Breast epithelium (tissue), 4 donors: ENCODE measurements at regions not wholly inside any gene's neighbourhood (a gene's known extent, or its start where the extent isn't known, plus 50 kb on each side); places are given as distances from the start of the nearest gene placed in this dataset.

Experiments used
- DNase-seq, 2 donors: peaks; one replicate each; pipeline ENCODE4 v3.0.0-alpha.2; 2019; ENCODE audit warnings: low spot score in 2 of 2
- H3K27ac ChIP-seq, 2 donors: fragments of 200-600 bp; sonication (generic) in 1 of 2; one replicate each; pipeline ENCODE4 v1.5.1; 2016 to 2019; ENCODE audit warnings: mild to moderate bottlenecking in 1 of 2
- H3K27me3 ChIP-seq, 2 donors: fragments of 200-600 bp; sonication (generic) in 1 of 2; one replicate each; pipeline versions ENCODE4 v1.5.1 to v1.6.0; 2017 to 2019; ENCODE audit warnings: control low read depth in 1 of 2, mild to moderate bottlenecking in 1 of 2
- H3K36me3 ChIP-seq: fragments of 200-600 bp; one replicate; pipeline ENCODE4 v1.5.1; 2019
- H3K4me1 ChIP-seq, 2 donors: fragments of 200-600 bp; sonication (generic); one replicate each; pipeline ENCODE4 v1.5.1; 2016 to 2019; ENCODE audit warnings: control low read depth in 1 of 2
- H3K4me3 ChIP-seq, 3 donors: fragments of 200-600 bp; sonication (generic); 1 replicate in 2 of 3; 2 replicates in 1 of 3; pipeline ENCODE4 v1.5.1; 2016 to 2019; ENCODE audit warnings: mild to moderate bottlenecking in 3 of 3, moderate library complexity in 2 of 3
- H3K9me3 ChIP-seq, 2 donors: fragments of 200-600 bp; sonication (generic) in 1 of 2; one replicate each; pipeline ENCODE4 v1.5.1; 2016 to 2019; ENCODE audit warnings: control low read depth in 1 of 2
- CTCF ChIP-seq, 3 donors: fragments of 450-650 bp; IDR thresholded peaks; one replicate each; pipeline ENCODE4 v1.5.1; 2016 to 2017; ENCODE audit warnings: antibody characterized with exemption in 3 of 3, mild to moderate bottlenecking in 3 of 3, moderate library complexity in 3 of 3
- POLR2A ChIP-seq: fragments of 450-650 bp; IDR thresholded peaks from one replicate; pipeline ENCODE4 v1.6.1; 2016; ENCODE audit warnings: antibody characterized with exemption, mild to moderate bottlenecking, moderate library complexity
- POLR2AphosphoS5 ChIP-seq, 3 donors: sonication (generic); formaldehyde crosslinking; IDR thresholded peaks; one replicate each; pipeline ENCODE4 v1.6.1; 2017; ENCODE audit warnings: antibody characterized with exemption in 3 of 3
- intact Hi-C: fragments of 100-400 bp; cut with DNase I; formaldehyde crosslinking; loops from one replicate; pipeline ENCODE4 v1.15.1; 2023; ENCODE audit warnings: low total_unique reads

DNA sequence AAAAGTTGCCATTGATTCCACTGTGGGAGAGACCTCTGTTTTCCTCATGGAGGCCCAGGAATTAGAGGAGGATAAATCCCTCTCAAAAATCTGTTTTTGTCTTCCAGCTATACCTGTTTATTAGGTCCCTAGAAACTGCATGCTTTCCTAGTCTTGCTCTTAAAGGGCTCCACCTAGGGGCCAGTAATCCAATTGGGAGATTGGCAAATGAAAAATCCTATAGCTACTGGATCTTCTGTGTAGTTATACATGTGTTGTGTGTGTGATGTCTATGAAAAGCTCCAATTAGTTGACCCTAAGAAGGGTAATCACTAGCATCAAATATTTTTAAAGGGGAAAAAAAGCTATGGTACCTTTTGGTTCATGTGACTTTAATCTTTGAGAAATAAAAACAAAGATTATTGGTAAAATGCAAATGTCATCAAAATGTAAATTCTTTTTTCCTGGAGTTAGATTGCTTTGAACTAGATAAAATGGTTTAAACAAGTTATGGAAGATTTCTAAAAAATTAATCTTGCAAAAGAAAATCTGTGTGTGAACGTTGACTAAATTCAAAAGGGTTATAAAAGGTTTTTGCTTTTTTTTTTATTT, 63.4 kb upstream of the C1QTNF9B start:
- no peaks in the 10 kb centered on the region for H3K36me3 ChIP-seq
- no peak overlapping the region for H3K27ac ChIP-seq
- no peaks in the 10 kb centered on the region for H3K4me1 ChIP-seq
- peak in 2 of 3 donors; percentile 33 to 42 for TF ChIP-seq CTCF (IDR thresholded peaks at IDR 0.05)
- no peak for TF ChIP-seq POLR2AphosphoS5 (IDR thresholded peaks at IDR 0.05)
- TF ChIP-seq POLR2A = no peak
- no peaks in the 10 kb centered on the region for H3K27me3 ChIP-seq
- H3K4me3 ChIP-seq = no peak overlapping the region
- H3K9me3 ChIP-seq = no peaks in the 10 kb centered on the region
- intact Hi-C loops = no loop called here
- no peak for DNase-seq

- intact Hi-C loops = no loop called here
- TF ChIP-seq POLR2AphosphoS5 (IDR thresholded peaks at IDR 0.05) (no peak), POLR2A (no peak), CTCF (IDR thresholded peaks at IDR 0.05) (no peak)
- no peaks in the 10 kb centered on the region for H3K36me3 ChIP-seq
Measured at GRCh38 chr13:23963184-23963931, 66.1 kb upstream of the C1QTNF9B start.

DNA sequence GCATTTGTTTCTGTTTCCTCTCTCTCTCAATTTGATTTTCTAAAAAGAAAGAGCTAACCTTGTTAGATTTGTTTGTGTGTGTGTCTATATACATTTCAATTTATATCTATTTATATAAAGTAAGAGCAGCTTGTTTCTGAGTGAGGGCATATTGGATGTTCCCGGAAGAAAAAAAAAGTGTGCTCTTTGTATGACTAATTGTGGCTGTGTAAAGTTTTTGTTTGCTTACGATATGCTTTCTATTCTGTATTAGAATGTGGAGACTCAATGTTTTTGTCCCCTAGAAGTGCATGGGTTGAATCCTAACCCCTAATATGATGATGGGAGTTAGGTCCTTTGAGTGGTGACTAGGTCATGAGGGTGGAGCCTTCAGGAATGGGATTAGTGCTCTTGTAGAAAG, 66.6 kb upstream of the C1QTNF9B start:
- Histone ChIP-seq H3K36me3 (no peaks in the 10 kb centered on the region), H3K27me3 (no peaks in the 10 kb centered on the region), H3K27ac (no peak overlapping the region), H3K9me3 (no peaks in the 10 kb centered on the region), H3K4me1 (no peaks in the 10 kb centered on the region), H3K4me3 (no peak overlapping the region)
- TF ChIP-seq POLR2A (no peak), POLR2AphosphoS5 (IDR thresholded peaks at IDR 0.05) (no peak), CTCF (IDR thresholded peaks at IDR 0.05) (no peak)
- intact Hi-C loops = no loop called here
- no peak for DNase-seq

More at GRCh38 chr13:23963184-23963931, 66.1 kb upstream of the C1QTNF9B start:
- Histone ChIP-seq H3K27ac (no peak overlapping the region), H3K4me1 (no peaks in the 10 kb centered on the region), H3K9me3 (no peaks in the 10 kb centered on the region), H3K4me3 (no peak overlapping the region), H3K27me3 (no peaks in the 10 kb centered on the region)
- DNase-seq = no peak

DNA sequence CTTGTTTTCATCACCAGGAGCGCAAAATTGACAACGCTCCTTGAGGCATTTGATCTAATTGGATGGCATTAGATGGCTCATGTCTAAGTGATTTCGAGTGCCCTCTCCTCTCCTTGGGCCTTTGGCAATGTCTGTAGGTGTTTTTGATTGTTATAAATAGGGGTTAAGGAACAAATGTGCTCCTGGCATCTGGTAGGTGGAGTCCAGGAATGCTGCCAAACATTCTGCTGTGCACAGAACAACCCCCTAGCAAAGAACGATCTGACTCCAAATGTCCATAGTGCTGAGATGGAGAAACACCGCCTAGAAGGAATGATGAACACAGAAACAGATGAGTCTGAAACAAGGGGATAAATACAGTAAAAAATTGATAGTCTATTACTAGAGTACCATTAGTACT, 68.0 kb upstream of the C1QTNF9B start:
- H3K4me3 ChIP-seq = no peak overlapping the region
- no peaks in the 10 kb centered on the region for H3K36me3 ChIP-seq
- no peak for TF ChIP-seq POLR2AphosphoS5 (IDR thresholded peaks at IDR 0.05)
- no peak for TF ChIP-seq POLR2A
- TF ChIP-seq CTCF (IDR thresholded peaks at IDR 0.05) = no peak
- DNase-seq = no peak
- H3K27ac ChIP-seq = no peak overlapping the region
- H3K27me3 ChIP-seq = no peaks in the 10 kb centered on the region
- intact Hi-C loops = no loop called here
- no peaks in the 10 kb centered on the region for H3K9me3 ChIP-seq
- H3K4me1 ChIP-seq = no peaks in the 10 kb centered on the region

- DNase-seq = no peak
- Histone ChIP-seq H3K27ac (peak overlapping the region in 1 of 2 donors; percentile 66), H3K4me1 (no peaks in the 10 kb centered on the region), H3K27me3 (no peaks in the 10 kb centered on the region), H3K9me3 (no peaks in the 10 kb centered on the region), H3K36me3 (no peaks in the 10 kb centered on the region), H3K4me3 (peak overlapping the region in 2 of 3 donors; percentile 39 to 57)
- no peak for TF ChIP-seq POLR2AphosphoS5 (IDR thresholded peaks at IDR 0.05)
- intact Hi-C loops = no loop called here
Measured at GRCh38 chr13:23966221-23966690, 69.0 kb upstream of the C1QTNF9B start.
